ENCODE measurements at regions not wholly inside any gene's neighbourhood (a gene's known extent, or its start where the extent isn't known, plus 50 kb on each side); places are given as distances from the start of the nearest gene placed in this dataset.
"Not testable (repeated sequence)": the region's sequence is repeated elsewhere in the genome, so short reads cannot be mapped to it uniquely, and the experiment has no call there.

DNA sequence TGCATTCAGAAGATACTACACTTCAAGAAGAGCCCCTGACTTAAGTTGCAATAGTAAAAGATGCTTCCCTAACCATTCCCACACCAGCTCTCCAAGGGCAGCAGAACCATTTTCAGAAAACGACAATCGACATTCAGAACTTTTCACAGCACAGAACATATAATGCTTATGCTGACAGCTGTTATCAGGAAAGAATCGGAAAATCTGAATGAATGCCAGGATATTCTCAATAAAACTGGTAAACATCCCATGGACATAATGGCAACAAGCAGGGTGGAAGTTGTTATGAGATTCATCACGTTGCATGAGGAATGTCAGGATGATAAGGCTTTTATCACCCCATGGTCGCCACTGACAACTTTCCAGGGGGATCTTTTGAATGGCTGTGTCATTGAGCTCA is 246.6 kb upstream of the CHRM3 start:
- no peak overlapping the region for H3K4me3 ChIP-seq
- H3K4me1 ChIP-seq = no peaks in the 10 kb centered on the region
- TF ChIP-seq Cebpa-rat (IDR thresholded peaks at IDR 0.05) = no peak
- no peak overlapping the region for H3K9ac ChIP-seq
- H3K36me3 ChIP-seq = no peaks in the 10 kb centered on the region
- H3K9me3 ChIP-seq = no peaks in the 10 kb centered on the region
- no peak overlapping the region for H3K27ac ChIP-seq
- no peaks in the 10 kb centered on the region for H4K20me1 ChIP-seq
- no peak overlapping the region for H3K4me2 ChIP-seq
- no peaks in the 10 kb centered on the region for H3K27me3 ChIP-seq

DNA sequence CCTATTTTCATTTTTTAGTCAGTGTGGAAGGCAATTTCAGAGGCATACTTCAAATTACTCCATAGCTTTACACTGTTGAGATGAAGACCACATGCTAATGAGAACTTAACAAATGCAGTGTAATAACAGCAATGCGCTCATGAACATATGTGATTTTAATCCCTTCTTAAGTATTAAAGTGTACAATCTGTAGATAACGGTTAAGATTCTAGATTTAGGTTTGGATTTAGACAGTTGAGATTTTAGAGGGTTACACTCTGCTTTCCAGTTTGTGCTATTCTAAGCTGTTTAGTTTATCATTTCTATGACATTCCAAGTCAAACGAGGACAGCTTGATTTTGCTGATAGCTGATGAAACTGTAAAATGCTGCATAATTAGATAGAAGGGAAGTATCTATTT is 257.8 kb upstream of the CHRM3 start:
- Histone ChIP-seq H3K9ac (no peak overlapping the region), H4K20me1 (no peaks in the 10 kb centered on the region), H3K9me3 (no peaks in the 10 kb centered on the region), H3K4me1 (no peaks in the 10 kb centered on the region), H3K36me3 (no peaks in the 10 kb centered on the region), H3K4me2 (no peak overlapping the region), H3K27me3 (no peaks in the 10 kb centered on the region), H3K4me3 (no peak overlapping the region), H3K27ac (no peak overlapping the region)
- TF ChIP-seq Cebpa-rat (IDR thresholded peaks at IDR 0.05) = no peak

DNA sequence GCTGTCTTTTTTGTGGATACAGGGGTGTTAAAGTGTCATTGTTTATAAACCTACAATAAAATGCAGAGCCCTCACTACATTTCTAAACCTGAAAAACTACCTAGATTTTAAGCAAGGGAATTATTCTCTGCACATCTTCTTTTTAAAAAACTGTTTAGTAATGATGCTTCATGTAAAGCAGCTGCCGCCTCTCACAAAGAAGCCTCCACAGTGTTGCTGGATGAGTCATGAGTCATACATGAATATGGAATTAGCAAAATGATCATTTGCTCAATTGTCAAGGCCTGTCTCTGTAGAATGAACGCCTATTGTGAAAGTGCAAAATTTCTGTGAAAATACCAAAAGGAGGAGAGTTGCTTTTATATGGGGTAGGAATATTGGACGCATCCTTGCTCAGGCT is 259.5 kb upstream of the CHRM3 start:
- H3K9ac ChIP-seq = no peak overlapping the region
- no peak for TF ChIP-seq Cebpa-rat (IDR thresholded peaks at IDR 0.05)
- no peaks in the 10 kb centered on the region for H3K27me3 ChIP-seq
- no peaks in the 10 kb centered on the region for H3K4me1 ChIP-seq
- H3K4me3 ChIP-seq = no peak overlapping the region
- H3K4me2 ChIP-seq = no peak overlapping the region
- no peak overlapping the region for H3K27ac ChIP-seq
- no peaks in the 10 kb centered on the region for H3K36me3 ChIP-seq
- H3K9me3 ChIP-seq = no peaks in the 10 kb centered on the region
- no peaks in the 10 kb centered on the region for H4K20me1 ChIP-seq

DNA sequence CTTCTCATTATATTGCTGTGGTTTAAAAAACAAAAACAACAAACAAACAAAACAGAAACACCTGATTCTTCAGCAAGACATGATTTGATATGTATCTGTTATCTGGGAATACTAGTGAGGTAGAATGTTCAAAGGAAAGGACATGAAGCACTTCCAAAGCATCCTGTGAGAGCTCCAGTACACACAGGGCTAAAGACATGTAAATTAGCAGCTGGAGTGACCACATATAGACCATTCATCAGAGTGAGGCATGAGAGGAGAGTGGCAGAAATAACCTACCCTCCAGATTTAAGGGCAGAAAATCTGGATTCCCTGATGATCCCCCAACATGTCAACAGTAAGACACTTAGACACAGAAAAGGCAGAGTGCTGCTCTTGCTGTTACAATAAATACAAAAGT is 260.5 kb upstream of the CHRM3 start:
- Histone ChIP-seq H3K4me3 (no peak overlapping the region), H3K4me1 (no peaks in the 10 kb centered on the region), H3K27ac (no peak overlapping the region), H4K20me1 (no peaks in the 10 kb centered on the region), H3K9me3 (no peaks in the 10 kb centered on the region), H3K4me2 (no peak overlapping the region), H3K36me3 (no peaks in the 10 kb centered on the region), H3K9ac (no peak overlapping the region), H3K27me3 (no peaks in the 10 kb centered on the region)
- TF ChIP-seq Cebpa-rat (IDR thresholded peaks at IDR 0.05) = no peak

DNA sequence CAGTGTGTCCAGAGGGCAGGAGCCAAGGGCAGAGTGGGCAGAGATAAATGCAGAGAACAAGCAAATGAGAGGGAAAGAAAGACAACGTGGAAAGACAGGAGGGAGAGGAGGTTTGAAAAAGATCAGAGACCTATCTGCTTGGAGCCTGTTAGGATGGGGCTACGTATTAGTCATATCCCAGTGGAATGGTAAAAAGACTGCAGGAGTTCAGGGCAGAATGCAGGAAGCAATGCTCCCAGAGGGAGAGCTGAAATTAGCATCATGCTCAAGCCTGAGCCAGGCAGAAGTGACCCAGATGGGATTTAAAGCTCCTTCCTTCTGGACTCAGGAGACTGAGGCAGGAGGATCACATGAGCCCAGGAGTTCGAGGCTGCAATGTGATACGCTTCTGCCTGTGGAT is 261.3 kb upstream of the CHRM3 start:
- no peaks in the 10 kb centered on the region for H3K4me1 ChIP-seq

DNA sequence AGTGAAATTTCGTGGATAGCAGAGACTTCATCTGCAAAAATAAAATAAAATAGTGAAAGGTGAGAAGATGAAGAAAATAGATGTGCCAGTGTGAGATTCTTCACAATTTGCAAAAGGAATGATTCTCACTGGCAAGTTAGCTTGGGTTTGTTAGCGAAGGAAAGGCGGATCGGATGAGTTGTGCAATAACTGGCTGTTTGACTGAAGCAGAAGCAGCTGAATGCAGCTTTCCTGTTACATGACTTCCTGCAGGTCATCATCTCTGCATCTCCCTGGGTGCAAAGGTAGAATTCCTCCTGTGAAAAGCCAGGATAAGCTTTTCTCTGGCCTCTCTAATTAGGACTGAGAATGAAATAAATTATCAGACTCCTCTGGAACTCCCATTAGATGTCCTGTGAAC is 263.1 kb upstream of the CHRM3 start:
- H3K4me2 ChIP-seq = no peak overlapping the region
- H3K9ac ChIP-seq = no peak overlapping the region
- H3K27me3 ChIP-seq = no peaks in the 10 kb centered on the region
- no peak overlapping the region for H3K27ac ChIP-seq
- no peaks in the 10 kb centered on the region for H3K4me1 ChIP-seq
- H3K36me3 ChIP-seq = no peaks in the 10 kb centered on the region
- no peaks in the 10 kb centered on the region for H4K20me1 ChIP-seq
- H3K9me3 ChIP-seq = no peaks in the 10 kb centered on the region
- TF ChIP-seq Cebpa-rat (IDR thresholded peaks at IDR 0.05) = no peak
- H3K4me3 ChIP-seq = no peak overlapping the region

More for the DNA sequence above, 261.3 kb upstream of the CHRM3 start:
- no peak overlapping the region for H3K4me3 ChIP-seq
- H3K9ac ChIP-seq = no peak overlapping the region
- no peaks in the 10 kb centered on the region for H3K36me3 ChIP-seq
- H3K4me2 ChIP-seq = no peak overlapping the region
- no peak overlapping the region for H3K27ac ChIP-seq
- H4K20me1 ChIP-seq = no peaks in the 10 kb centered on the region
- no peaks in the 10 kb centered on the region for H3K9me3 ChIP-seq
- no peaks in the 10 kb centered on the region for H3K27me3 ChIP-seq
- no peak for TF ChIP-seq Cebpa-rat (IDR thresholded peaks at IDR 0.05)

DNA sequence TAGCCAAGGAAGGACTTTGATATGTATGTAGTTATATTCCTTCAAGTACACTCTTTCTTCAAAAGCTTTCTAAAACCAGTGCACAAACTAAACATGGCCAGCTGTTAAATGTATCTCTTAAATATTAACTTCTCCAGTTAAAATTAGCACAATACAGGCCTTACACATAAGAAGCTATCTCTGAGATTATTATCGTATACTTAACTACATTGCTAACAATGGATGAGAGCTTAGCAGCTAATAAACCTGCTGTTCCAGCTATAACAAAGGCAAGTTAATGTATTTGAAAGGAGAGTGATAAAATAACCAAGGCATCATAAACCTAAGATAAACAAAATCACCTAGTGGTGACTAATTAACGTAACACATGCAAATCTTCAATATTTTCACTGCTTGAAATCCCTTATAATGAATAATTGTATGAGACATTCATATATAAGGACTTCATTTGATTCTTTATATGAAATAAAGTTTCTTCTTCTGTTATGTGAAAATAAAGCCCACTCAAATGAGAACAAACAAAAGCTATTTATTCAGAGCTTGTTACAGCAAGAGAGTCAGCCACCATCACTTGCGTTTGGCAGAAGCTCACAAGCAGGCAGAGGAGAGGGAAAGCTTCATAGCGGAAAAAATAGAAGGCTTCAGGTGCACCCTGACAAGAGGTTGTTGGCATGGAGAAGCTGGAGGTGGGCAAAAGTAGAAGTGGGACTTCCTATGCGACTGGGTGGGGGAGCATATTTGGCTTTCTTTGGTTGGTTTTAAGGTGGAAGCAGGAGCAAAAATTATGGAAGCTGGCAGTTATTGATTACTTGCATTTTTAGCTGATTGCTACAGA is 274.1 kb upstream of the CHRM3 start:
- Histone ChIP-seq H3K27ac (no peak overlapping the region), H3K9ac (no peak overlapping the region), H3K9me3 (no peaks in the 10 kb centered on the region), H3K4me1 (no peaks in the 10 kb centered on the region), H3K4me3 (no peak overlapping the region), H3K4me2 (no peak overlapping the region), H3K36me3 (no peaks in the 10 kb centered on the region), H3K27me3 (no peaks in the 10 kb centered on the region), H4K20me1 (no peaks in the 10 kb centered on the region)
- TF ChIP-seq Cebpa-rat (IDR thresholded peaks at IDR 0.05) = no peak

DNA sequence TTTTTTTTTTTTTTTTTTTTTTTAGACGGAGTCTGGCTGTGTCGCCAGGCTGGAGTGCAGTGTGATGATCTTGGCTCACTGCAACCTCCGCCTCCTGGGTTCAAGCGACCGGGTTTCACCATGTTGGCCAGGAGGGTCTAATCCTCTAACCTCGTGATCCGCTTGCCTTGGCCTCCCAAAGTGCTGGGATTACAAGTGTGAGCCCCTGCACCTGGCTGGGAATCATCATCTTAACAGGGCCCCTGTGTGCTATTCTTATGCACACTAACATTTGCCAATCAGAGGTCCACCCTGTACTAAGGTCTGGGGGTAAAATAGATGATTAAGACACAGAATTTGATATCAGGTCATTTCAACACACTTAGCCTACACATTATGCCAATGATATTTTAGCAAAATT is 278.7 kb upstream of the CHRM3 start:
- Histone ChIP-seq H3K4me2 (no peak overlapping the region), H3K9me3 (no peaks in the 10 kb centered on the region), H3K4me1 (no peaks in the 10 kb centered on the region), H3K27me3 (no peaks in the 10 kb centered on the region), H3K36me3 (no peaks in the 10 kb centered on the region), H3K4me3 (no peak overlapping the region), H3K27ac (no peak overlapping the region), H4K20me1 (no peaks in the 10 kb centered on the region), H3K9ac (no peak overlapping the region)
- TF ChIP-seq Cebpa-rat (IDR thresholded peaks at IDR 0.05) = no peak

DNA sequence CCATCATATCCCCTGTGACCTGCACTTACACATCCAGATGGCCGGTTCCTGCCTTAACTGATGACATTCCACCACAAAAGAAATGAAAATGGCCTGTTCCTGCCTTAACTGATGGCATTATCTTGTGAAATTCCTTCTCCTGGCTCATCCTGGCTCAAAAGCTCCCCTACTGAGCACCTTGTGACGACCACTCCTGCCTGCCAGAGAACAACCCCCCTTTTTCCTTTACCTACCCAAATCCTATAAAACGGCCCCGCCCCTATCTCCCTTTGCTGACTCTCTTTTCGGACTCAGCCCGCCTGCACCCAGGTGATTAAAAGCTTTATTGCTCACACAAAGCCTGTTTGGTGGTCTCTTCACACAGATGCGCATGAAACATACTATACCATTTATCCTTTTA is 279.7 kb upstream of the CHRM3 start:
- not testable (repeated sequence) for H4K20me1 ChIP-seq, H3K4me2 ChIP-seq, H3K36me3 ChIP-seq, H3K9me3 ChIP-seq, H3K4me1 ChIP-seq, H3K27me3 ChIP-seq, H3K4me3 ChIP-seq, H3K9ac ChIP-seq, H3K27ac ChIP-seq

DNA sequence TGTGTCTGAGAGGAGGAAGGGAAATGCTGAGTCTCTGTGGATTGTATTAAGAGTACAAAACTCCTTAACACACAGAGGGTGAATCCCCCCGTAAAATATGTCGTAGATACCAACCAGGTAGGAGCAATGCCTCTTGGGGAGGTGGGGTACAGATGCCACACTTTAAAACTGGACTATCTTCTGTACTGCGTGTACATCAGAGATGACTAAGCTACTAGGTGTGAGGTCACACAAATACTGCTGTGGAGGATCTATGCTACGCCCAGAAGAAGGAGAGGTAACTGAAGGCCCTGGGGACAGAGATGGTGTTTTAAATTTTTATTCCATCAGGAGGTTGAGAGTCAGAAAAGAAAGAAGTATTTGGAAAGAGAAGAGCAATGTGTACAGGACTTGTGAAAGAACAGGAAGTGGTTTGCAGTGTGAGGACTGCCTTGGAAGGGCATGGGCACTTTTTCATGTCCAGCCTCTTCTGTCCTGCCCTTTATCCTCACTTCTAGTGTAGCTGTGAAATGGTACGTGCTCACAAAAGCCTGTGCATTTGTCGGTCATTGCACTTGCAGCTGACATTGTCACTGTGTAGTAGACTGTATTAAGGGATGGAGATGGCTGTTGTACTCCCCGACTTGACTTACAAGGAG is 287.8 kb upstream of the CHRM3 start:
- H3K27me3 ChIP-seq = no peaks in the 10 kb centered on the region

More for the DNA sequence above, 287.8 kb upstream of the CHRM3 start:
- H3K4me1 ChIP-seq = no peaks in the 10 kb centered on the region
- H3K36me3 ChIP-seq = no peaks in the 10 kb centered on the region
- no peak overlapping the region for H3K4me3 ChIP-seq
- H4K20me1 ChIP-seq = no peaks in the 10 kb centered on the region
- H3K9ac ChIP-seq = no peak overlapping the region
- H3K27ac ChIP-seq = no peak overlapping the region
- TF ChIP-seq Cebpa-rat (IDR thresholded peaks at IDR 0.05) = no peak
- H3K9me3 ChIP-seq = no peaks in the 10 kb centered on the region
- H3K4me2 ChIP-seq = no peak overlapping the region

Data from BLaER1 (cell line).